Lung (tissue), 11 donors: ENCODE measurements at regions not wholly inside any gene's neighbourhood (a gene's known extent, or its start where the extent isn't known, plus 50 kb on each side); places are given as distances from the start of the nearest gene placed in this dataset.
A peak's percentile ranks its signal among the peaks of the same experiment; 100 is the strongest.

Experiments used
- ATAC-seq: fragments of 200-7000 bp; cut with Tn5 transposase; one replicate; pipeline ENCODE4 v1.9.1; 2020; ENCODE audit warnings: moderate number of reproducible peaks; ENCODE audit not compliant: insufficient read depth, low FRiP score
- DNase-seq, 3 donors: peaks; one replicate each; pipeline ENCODE4 v3.0.0-alpha.2; 2013 to 2017
- H3K27ac ChIP-seq, 2 donors: one replicate each; pipeline ENCODE4 v1.5.1; 2013; ENCODE audit warnings: mild to moderate bottlenecking in 2 of 2, moderate library complexity in 2 of 2, control low read depth in 1 of 2, inconsistent platforms in 1 of 2, low read depth in 1 of 2, low read length in 1 of 2
- H3K27me3 ChIP-seq, 3 donors: one replicate each; pipeline ENCODE4 v1.5.1; 2013; ENCODE audit warnings: low read length in 2 of 3; ENCODE audit not compliant: control insufficient read depth in 3 of 3, insufficient read depth in 3 of 3
- H3K36me3 ChIP-seq, 4 donors: one replicate each; pipeline ENCODE4 v1.5.1; 2013; ENCODE audit warnings: low read length in 4 of 4, mild to moderate bottlenecking in 1 of 4, moderate library complexity in 1 of 4; ENCODE audit not compliant: control insufficient read depth in 4 of 4, insufficient read depth in 4 of 4
- H3K4me1 ChIP-seq, 5 donors: one replicate each; pipeline ENCODE4 v1.5.1; 2013; ENCODE audit warnings: low read length in 5 of 5, mild to moderate bottlenecking in 2 of 5, moderate library complexity in 1 of 5; ENCODE audit not compliant: control insufficient read depth in 5 of 5, insufficient read depth in 5 of 5
- H3K4me3 ChIP-seq: one replicate; pipeline ENCODE4 v1.5.1; 2013; ENCODE audit warnings: mild to moderate bottlenecking, control low read depth, moderate library complexity
- H3K9ac ChIP-seq, 2 donors: one replicate each; pipeline ENCODE4 v1.5.1; 2013; ENCODE audit warnings: low read length in 2 of 2, control low read depth in 1 of 2; ENCODE audit not compliant: insufficient read depth in 1 of 2
- H3K9me3 ChIP-seq, 4 donors: one replicate each; pipeline ENCODE4 v1.5.1; 2013; ENCODE audit warnings: low read length in 3 of 4, mild to moderate bottlenecking in 1 of 4, moderate library complexity in 1 of 4; ENCODE audit not compliant: control insufficient read depth in 4 of 4, insufficient read depth in 3 of 4
- CTCF ChIP-seq: IDR thresholded peaks from 2 replicates; pipeline ENCODE4 v1.5.1; 2012; ENCODE audit warnings: mild to moderate bottlenecking; ENCODE audit errors: control extremely low read depth, extremely low read depth
- WGBS, 2 donors: extraction: QIAGEN DNeasy Blood & Tissue Kit; methylation state at CpG; one replicate each; pipeline ENCODE4 v1.1.7; 2013; 5-methylcytosine and 5-hydroxymethylcytosine counted together
- donor health status: control.
- donor health status: control.
- donor health status: Bipolar disorder and iron deficiency.
- donor health status: healthy.
- donor health status: DM: yes; HTN: yes; CAD: no.

- no peaks in the 10 kb centered on the region for H3K27me3 ChIP-seq
- no peak overlapping the region for H3K9ac ChIP-seq
- TF ChIP-seq CTCF: no peak
- H3K27ac ChIP-seq: no peak overlapping the region
- DNase-seq: no peak
- WGBS, 2 donors: 35 to 56% methylated on average over 1 of the region's 1 CpG
- H3K4me1 ChIP-seq: peaks cover 0 to 7% (median 3%) of the 10 kb centered on the region in 5 donors
- ATAC-seq: no peak
- H3K9me3 ChIP-seq: no peaks in the 10 kb centered on the region
- H3K4me3 ChIP-seq: no peak overlapping the region
- no peaks in the 10 kb centered on the region for H3K36me3 ChIP-seq
These were observed 86.4 kb upstream of the TENT5A start for GRCh38 chr6:81838724-81839426.

GRCh38 chr6:81838031-81838430 is 85.5 kb upstream of the TENT5A start:
- H3K9ac ChIP-seq: no peak overlapping the region
- H3K27ac ChIP-seq: peak overlapping the region in 1 of 2 donors; percentile 45
- peak; percentile 85 for ATAC-seq
- DNase-seq: peak in 2 of 3 donors; percentile 13 to 30
- H3K9me3 ChIP-seq: no peaks in the 10 kb centered on the region
- no peaks in the 10 kb centered on the region for H3K27me3 ChIP-seq
- 58 to 86% methylated on average over 4 of the region's 4 CpGs for WGBS, 2 donors
- no peak for TF ChIP-seq CTCF
- H3K4me3 ChIP-seq: no peak overlapping the region
- peaks cover 0 to 8% (median 3%) of the 10 kb centered on the region in 5 donors for H3K4me1 ChIP-seq
- no peaks in the 10 kb centered on the region for H3K36me3 ChIP-seq

- H3K9me3 ChIP-seq: no peaks in the 10 kb centered on the region
- WGBS, 2 donors: 64 to 85% methylated on average over 5 of the region's 5 CpGs
- DNase-seq (peak in 2 of 3 donors; percentile 62 to 77), ATAC-seq (no peak)
- H3K27ac ChIP-seq: peak overlapping the region in 1 of 2 donors; percentile 84
- H3K4me3 ChIP-seq: no peak overlapping the region
- H3K4me1 ChIP-seq: peaks cover 0 to 8% (median 3%) of the 10 kb centered on the region in 5 donors
- H3K9ac ChIP-seq: no peak overlapping the region
- no peak for TF ChIP-seq CTCF
- no peaks in the 10 kb centered on the region for H3K36me3 ChIP-seq
- no peaks in the 10 kb centered on the region for H3K27me3 ChIP-seq
These were observed 81.7 kb upstream of the TENT5A start for GRCh38 chr6:81834141-81834681.

GRCh38 chr6:81832304-81832703 is 79.8 kb upstream of the TENT5A start:
- no peak for TF ChIP-seq CTCF
- no peak for ATAC-seq

More at GRCh38 chr6:81832304-81832703, 79.8 kb upstream of the TENT5A start:
- Histone ChIP-seq H3K9ac (no peak overlapping the region), H3K27me3 (no peaks in the 10 kb centered on the region), H3K4me1 (peaks cover 0 to 5% (median 3%) of the 10 kb centered on the region in 5 donors), H3K27ac (peak overlapping the region in 1 of 2 donors; percentile 21), H3K4me3 (no peak overlapping the region), H3K9me3 (no peaks in the 10 kb centered on the region), H3K36me3 (no peaks in the 10 kb centered on the region)
- DNase-seq: no peak
- 95 to 96% methylated on average over 4 of the region's 4 CpGs for WGBS, 2 donors
